Fibroblast of villous mesenchyme (primary cell): ENCODE measurements at regions not wholly inside any gene's neighbourhood (a gene's known extent, or its start where the extent isn't known, plus 50 kb on each side); places are given as distances from the start of the nearest gene placed in this dataset.
"Not testable (repeated sequence)": the region's sequence is repeated elsewhere in the genome, so short reads cannot be mapped to it uniquely, and the experiment has no call there.

ENCODE experiments used
- DNase-seq: peaks from one replicate; pipeline ENCODE4 v3.0.0-alpha.2; 2010; ENCODE audit warnings: low read depth
- H3K4me3 ChIP-seq: 2 replicates; pipeline ENCODE4 v1.5.1; 2011; ENCODE audit warnings: low read depth, mild to moderate bottlenecking, low read length
- TF ChIP-seq, protein P1 (sequence below): IDR thresholded peaks from 2 replicates; pipeline ENCODE4 v1.5.1; 2012; ENCODE audit warnings: low read depth, mild to moderate bottlenecking, low read length; ENCODE audit not compliant: insufficient read depth

DNA sequence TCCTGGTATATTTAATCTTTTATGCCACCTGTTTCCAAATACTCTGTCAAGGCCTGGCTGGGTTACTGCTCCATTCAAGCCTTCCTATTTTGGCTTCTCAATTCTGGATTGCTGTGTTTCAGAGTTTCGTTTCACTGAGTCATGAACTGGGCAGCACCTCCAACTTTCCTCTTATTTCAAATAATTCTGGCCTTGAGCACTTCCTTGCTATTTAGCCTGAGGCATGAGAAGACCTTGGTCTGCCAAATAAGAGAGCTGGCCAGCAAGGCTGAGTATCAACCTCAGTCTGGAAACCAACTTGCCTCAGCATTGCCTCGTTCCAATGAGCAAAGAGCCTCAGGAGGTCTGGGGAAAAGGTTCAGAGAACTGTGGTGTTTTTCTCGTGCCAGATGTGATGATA, 66.6 kb downstream of the TNFAIP3 start:
- TF ChIP-seq, protein P1, sequence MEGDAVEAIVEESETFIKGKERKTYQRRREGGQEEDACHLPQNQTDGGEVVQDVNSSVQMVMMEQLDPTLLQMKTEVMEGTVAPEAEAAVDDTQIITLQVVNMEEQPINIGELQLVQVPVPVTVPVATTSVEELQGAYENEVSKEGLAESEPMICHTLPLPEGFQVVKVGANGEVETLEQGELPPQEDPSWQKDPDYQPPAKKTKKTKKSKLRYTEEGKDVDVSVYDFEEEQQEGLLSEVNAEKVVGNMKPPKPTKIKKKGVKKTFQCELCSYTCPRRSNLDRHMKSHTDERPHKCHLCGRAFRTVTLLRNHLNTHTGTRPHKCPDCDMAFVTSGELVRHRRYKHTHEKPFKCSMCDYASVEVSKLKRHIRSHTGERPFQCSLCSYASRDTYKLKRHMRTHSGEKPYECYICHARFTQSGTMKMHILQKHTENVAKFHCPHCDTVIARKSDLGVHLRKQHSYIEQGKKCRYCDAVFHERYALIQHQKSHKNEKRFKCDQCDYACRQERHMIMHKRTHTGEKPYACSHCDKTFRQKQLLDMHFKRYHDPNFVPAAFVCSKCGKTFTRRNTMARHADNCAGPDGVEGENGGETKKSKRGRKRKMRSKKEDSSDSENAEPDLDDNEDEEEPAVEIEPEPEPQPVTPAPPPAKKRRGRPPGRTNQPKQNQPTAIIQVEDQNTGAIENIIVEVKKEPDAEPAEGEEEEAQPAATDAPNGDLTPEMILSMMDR: no peak
- DNase-seq: peak; percentile 30
- H3K4me3 ChIP-seq: no peak overlapping the region

DNA sequence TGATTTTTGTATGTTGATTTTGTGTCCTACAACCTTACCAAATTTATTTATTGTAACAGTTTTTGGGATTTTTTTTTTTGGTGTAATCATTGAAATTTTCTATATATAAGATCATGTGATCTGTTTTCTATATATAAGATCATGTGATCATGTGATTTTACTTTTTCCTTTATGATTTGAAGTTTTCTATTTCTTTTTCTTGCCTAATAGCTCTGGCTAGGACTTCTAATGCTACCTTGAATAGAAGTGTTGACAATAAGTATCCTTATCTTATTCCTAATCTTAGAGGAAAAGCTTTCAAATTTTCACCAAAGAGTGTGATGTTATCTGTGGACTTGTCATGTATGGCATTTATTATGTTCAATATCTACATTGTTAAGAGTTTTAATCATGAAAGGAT, 69.7 kb downstream of the TNFAIP3 start:
- no peak overlapping the region for H3K4me3 ChIP-seq
- TF ChIP-seq, protein P1: no peak
- DNase-seq: no peak

DNA sequence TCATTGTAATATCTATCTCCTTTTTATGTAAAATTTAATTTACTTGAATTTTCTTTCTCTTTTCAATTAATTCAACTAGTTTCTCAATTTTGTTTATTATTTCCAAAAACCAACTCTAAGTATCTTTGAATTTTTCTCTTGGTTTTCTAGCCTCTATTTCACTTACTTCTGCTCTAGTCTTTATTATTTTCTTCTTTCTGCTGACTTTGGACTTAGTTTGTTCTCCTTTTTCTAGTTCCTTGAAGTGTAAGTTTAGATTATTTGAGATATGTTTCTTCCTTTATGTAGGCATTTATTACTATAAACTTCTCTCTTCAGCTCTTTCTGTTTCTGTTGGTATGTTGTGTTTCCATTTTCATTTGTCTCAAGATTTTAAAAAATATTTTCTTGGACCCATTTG, 70.8 kb downstream of the TNFAIP3 start:
- TF ChIP-seq, protein P1: no peak
- DNase-seq: no peak
- H3K4me3 ChIP-seq: no peak overlapping the region

DNA sequence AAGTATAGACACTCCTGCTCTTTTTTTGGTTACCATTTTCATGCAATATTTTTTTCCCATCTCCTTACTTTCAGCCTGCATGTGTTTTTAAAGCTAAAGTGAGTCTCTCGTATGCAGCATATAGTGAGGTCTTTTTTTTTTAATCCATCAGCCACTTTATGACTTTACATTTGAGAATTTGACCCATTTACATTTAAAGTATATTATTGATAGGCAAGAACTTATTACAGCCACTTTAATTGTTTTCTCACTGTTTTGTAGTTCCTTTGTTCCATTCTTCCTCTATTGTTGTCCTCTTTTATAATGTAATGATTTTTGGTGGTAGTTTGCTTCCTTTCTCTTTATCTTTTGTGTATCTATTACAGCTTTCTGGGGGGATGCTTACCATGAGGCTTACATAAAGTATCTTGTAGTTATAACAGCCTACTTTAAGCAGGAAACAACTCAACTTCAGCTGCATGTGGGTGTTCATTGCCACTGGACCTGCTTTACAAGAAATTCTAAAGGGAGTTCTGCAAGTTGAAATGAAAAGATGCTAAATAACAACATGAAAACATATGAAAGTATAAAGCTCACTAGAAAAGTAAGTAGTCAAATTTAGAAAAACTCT, 71.8 kb downstream of the TNFAIP3 start:
- no peak overlapping the region for H3K4me3 ChIP-seq
- TF ChIP-seq, protein P1: no peak
- no peak for DNase-seq

DNA sequence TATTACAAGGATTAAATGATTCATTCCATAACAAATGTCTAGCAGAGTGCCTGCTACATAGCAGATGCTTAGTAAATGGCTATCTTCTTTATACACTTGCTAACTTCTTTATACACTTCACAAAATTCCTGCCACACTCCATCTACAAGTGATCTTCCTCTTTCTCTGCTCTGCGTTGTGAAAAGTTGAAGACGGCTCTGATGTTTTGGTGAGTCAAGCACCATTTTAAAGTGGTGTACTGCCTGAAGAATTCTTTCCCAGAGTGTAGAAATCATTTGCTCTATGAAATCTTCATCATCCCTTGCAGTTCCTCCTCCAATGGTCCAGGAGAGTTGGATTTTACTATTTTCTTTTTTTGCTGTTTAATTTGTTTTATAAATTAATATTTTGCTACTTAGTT, 74.9 kb downstream of the TNFAIP3 start:
- TF ChIP-seq, protein P1: no peak
- no peak for DNase-seq
- H3K4me3 ChIP-seq: no peak overlapping the region

DNA sequence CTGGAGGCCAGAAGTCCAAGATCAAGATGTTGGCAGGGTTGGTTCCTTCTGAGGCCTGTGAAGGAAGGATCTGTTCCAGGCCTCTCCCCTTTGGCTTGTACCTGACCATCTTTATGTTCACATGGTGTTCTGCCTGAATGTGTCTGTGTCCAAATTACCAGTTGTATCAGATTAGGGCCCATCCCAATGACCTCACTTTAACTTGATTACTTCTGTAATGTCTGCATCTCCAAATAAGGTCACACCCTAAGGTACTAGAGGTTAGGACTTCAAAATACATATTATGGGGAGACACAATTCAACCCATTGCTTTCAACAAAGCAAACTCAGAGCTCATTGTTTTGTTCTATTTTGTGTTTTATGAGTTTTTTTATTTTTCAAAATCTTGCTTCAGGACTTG, 75.7 kb downstream of the TNFAIP3 start:
- TF ChIP-seq, protein P1: no peak
- no peak for DNase-seq
- no peak overlapping the region for H3K4me3 ChIP-seq

DNA sequence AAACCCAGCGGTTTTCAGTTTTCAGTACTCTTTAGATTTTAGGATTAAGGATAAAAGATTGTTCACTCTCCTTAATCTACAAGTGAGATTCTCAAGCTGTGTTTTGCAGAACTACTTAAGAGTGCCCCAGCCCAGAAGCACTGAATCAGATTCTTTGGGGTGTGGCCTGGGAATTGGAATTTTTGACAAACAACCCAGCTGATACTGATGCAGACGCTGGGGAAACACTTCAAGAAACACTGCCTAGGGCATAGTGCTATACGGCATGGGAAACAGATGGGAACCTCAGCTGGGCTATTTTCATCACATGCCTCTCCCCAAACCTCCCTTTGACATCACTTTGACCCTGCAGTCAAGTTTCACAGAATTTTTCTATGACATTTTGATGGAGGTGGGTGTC, 77.3 kb downstream of the TNFAIP3 start:
- H3K4me3 ChIP-seq: not testable (repeated sequence)
- peak; percentile 42 for DNase-seq
